HL-60 (cell line): ENCODE measurements at regions not wholly inside any gene's neighbourhood (a gene's known extent, or its start where the extent isn't known, plus 50 kb on each side); places are given as distances from the start of the nearest gene placed in this dataset.

ENCODE experiments used
- DNase-seq, 2 experiments: peaks; one replicate each; pipeline ENCODE4 v3.0.0-alpha.2; 2010 to 2020; ENCODE audit warnings: low read depth in 1 of 2, low spot score in 1 of 2
- H3K27ac ChIP-seq: fragments of 250-450 bp; sonication (Bioruptor Pico); replicated peaks from 2 replicates; pipeline ENCODE4 v1.5.1; 2020; ENCODE audit warnings: mild to moderate bottlenecking, moderate library complexity
- H3K27me3 ChIP-seq: fragments of 250-450 bp; sonication (Bioruptor Pico); 2 replicates; pipeline ENCODE4 v1.5.1; 2021; ENCODE audit warnings: mild to moderate bottlenecking, moderate library complexity; ENCODE audit not compliant: insufficient read depth, poor library complexity, severe bottlenecking
- H3K4me3 ChIP-seq: replicated peaks from 2 replicates; pipeline ENCODE4 v1.5.1; 2011; ENCODE audit warnings: mild to moderate bottlenecking, control low read depth, low read length; ENCODE audit not compliant: insufficient read depth
- CTCF ChIP-seq: IDR thresholded peaks from one replicate; pipeline ENCODE4 v1.5.1; 2011; ENCODE audit warnings: low read length, control low read depth, inconsistent platforms; ENCODE audit not compliant: insufficient read depth
- GABPA ChIP-seq: IDR thresholded peaks from 2 replicates; pipeline ENCODE4 v1.6.1; 2012; ENCODE audit warnings: low read depth
- POLR2AphosphoS5 ChIP-seq: IDR thresholded peaks from 2 replicates; pipeline ENCODE4 v1.6.1; 2012; ENCODE audit warnings: low read depth
- REST ChIP-seq: IDR thresholded peaks from 2 replicates; pipeline ENCODE4 v1.6.1; 2012; ENCODE audit warnings: low read depth; ENCODE audit not compliant: insufficient replicate concordance
- SPI1 ChIP-seq: IDR thresholded peaks from 2 replicates; pipeline ENCODE4 v1.6.1; 2012; ENCODE audit warnings: low read depth, mild to moderate bottlenecking, borderline replicate concordance

GRCh38 chr5:175037820-175038219, 313.4 kb downstream of the MSX2 start:
- Histone ChIP-seq H3K27ac (no peak overlapping the region), H3K27me3 (no peaks in the 10 kb centered on the region), H3K4me3 (no peak overlapping the region)
- no peak for TF ChIP-seq REST
- no peak for TF ChIP-seq CTCF
- TF ChIP-seq SPI1, result no peak
- TF ChIP-seq POLR2AphosphoS5, result no peak
- TF ChIP-seq GABPA, result no peak
- DNase-seq, result no peak

- Histone ChIP-seq H3K4me3 (no peak overlapping the region), H3K27ac (no peak overlapping the region)
- DNase-seq, result no peak
These were observed 311.6 kb downstream of the MSX2 start for GRCh38 chr5:175035882-175036533.

More at GRCh38 chr5:175035882-175036533, 311.6 kb downstream of the MSX2 start:
- TF ChIP-seq POLR2AphosphoS5, result no peak
- no peak for TF ChIP-seq GABPA
- no peak for TF ChIP-seq SPI1
- TF ChIP-seq CTCF, result no peak
- no peak for TF ChIP-seq REST
- no peaks in the 10 kb centered on the region for H3K27me3 ChIP-seq
